ENCODE measurements at regions not wholly inside any gene's neighbourhood (a gene's known extent, or its start where the extent isn't known, plus 50 kb on each side); places are given as distances from the start of the nearest gene placed in this dataset.

DNA sequence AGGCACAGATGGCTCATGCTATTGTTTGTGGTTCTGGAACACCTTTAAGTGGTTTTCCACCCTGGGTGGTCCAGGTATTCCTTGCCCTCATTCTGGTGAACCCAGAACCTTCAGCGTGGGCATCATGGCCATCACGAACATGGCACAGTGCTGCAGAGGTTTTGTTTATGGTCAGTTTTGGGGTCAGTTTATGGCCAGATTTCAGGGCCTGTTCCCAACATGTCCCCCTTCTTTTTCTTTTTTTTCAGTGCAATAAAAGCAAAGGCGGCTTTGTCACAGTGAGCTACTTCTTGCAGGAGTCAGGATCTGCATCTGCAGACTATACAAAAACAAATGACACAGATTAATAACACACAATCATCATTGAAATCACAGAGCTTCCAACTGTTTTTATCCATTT, 1085.0 kb upstream of the ALCAM start:
- H3K9me3 Mint-ChIP-seq, result peaks cover 30% of the 10 kb centered on the region
- H3K4me1 Mint-ChIP-seq (ENCODE audit: low read depth), result no peaks in the 10 kb centered on the region
- TF ChIP-seq, protein P1, sequence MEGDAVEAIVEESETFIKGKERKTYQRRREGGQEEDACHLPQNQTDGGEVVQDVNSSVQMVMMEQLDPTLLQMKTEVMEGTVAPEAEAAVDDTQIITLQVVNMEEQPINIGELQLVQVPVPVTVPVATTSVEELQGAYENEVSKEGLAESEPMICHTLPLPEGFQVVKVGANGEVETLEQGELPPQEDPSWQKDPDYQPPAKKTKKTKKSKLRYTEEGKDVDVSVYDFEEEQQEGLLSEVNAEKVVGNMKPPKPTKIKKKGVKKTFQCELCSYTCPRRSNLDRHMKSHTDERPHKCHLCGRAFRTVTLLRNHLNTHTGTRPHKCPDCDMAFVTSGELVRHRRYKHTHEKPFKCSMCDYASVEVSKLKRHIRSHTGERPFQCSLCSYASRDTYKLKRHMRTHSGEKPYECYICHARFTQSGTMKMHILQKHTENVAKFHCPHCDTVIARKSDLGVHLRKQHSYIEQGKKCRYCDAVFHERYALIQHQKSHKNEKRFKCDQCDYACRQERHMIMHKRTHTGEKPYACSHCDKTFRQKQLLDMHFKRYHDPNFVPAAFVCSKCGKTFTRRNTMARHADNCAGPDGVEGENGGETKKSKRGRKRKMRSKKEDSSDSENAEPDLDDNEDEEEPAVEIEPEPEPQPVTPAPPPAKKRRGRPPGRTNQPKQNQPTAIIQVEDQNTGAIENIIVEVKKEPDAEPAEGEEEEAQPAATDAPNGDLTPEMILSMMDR (IDR thresholded peaks at IDR 0.05), result no peak

DNA sequence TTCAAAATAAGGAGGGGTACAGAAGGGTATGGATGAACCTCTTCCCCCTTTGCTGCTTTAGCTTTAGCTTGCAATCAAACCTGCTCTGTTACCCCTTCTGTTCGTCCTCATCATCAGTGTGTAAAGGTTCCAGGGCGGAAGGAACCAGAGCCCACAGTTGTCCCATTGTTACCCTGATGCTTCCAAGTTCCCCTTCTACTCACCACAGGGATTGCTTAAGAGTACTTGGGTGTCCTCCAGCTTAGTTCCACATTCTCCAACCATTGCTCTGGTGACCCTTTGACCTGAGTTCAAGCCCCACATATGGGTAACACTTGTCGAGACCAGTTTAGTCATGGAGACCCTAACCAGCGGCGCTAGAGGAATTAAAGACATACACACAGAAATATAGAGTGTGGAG, 1080.1 kb upstream of the ALCAM start:
- DNase-seq (no peak), ATAC-seq (ENCODE audit: poor library complexity) (no peak)
- H3K4me1 ChIP-seq (ENCODE audit: insufficient read depth, low read length), result no peaks in the 10 kb centered on the region
- ChIA-PET POLR2A (no interaction called here), CTCF (no interaction called here)
- intact Hi-C loops (cut with DNase I, micrococcal nuclease), result no loop called here
- H3K4me3 ChIP-seq (ENCODE audit: low read length), result no peak overlapping the region
- Mint-ChIP-seq H3K9me3 (peaks cover 12% of the 10 kb centered on the region), H3K4me3 (no peak overlapping the region), H3K36me3 (ENCODE audit: low read depth) (no peaks in the 10 kb centered on the region), H3K27ac (no peak overlapping the region), H3K27me3 (no peaks in the 10 kb centered on the region), H3K4me1 (ENCODE audit: low read depth) (peaks cover 3% of the 10 kb centered on the region)
- H3K27me3 ChIP-seq (ENCODE audit: control insufficient read depth in 1 of 2, insufficient read depth in 2 of 2, low read length in 2 of 2), result no peaks in the 10 kb centered on the region
- no peak overlapping the region for H3K27ac ChIP-seq (ENCODE audit: low read depth in 1 of 2, low read length in 2 of 2)
- H3K36me3 ChIP-seq (ENCODE audit: insufficient read depth, low read length), result no peaks in the 10 kb centered on the region
- TF ChIP-seq, protein P1 (IDR thresholded peaks at IDR 0.05), result no peak
- peaks cover 0 to 3% of the 10 kb centered on the region in 2 experiments for H3K9me3 ChIP-seq (ENCODE audit: control insufficient read depth in 1 of 2, insufficient read depth in 1 of 2, low read length in 2 of 2)

More for the DNA sequence above, 1085.0 kb upstream of the ALCAM start:
- DNase-seq (no peak), ATAC-seq (ENCODE audit: poor library complexity) (no peak)
- Histone ChIP-seq H3K4me3 (ENCODE audit: low read length) (no peak overlapping the region), H3K4me1 (ENCODE audit: insufficient read depth, low read length) (no peaks in the 10 kb centered on the region), H3K36me3 (ENCODE audit: insufficient read depth, low read length) (no peaks in the 10 kb centered on the region), H3K27ac (ENCODE audit: low read depth in 1 of 2, low read length in 2 of 2) (no peak overlapping the region), H3K9me3 (ENCODE audit: control insufficient read depth in 1 of 2, insufficient read depth in 1 of 2, low read length in 2 of 2) (peaks cover 0 to 15% of the 10 kb centered on the region in 2 experiments), H3K27me3 (ENCODE audit: control insufficient read depth in 1 of 2, insufficient read depth in 2 of 2, low read length in 2 of 2) (no peaks in the 10 kb centered on the region)
- no peaks in the 10 kb centered on the region for H3K27me3 Mint-ChIP-seq
- POLR2A ChIA-PET, result no interaction called here
- no peak overlapping the region for H3K27ac Mint-ChIP-seq
- H3K36me3 Mint-ChIP-seq (ENCODE audit: low read depth), result no peaks in the 10 kb centered on the region
- CTCF ChIA-PET, result no interaction called here
- no peak overlapping the region for H3K4me3 Mint-ChIP-seq
- intact Hi-C loops (cut with DNase I, micrococcal nuclease), result no loop called here

DNA sequence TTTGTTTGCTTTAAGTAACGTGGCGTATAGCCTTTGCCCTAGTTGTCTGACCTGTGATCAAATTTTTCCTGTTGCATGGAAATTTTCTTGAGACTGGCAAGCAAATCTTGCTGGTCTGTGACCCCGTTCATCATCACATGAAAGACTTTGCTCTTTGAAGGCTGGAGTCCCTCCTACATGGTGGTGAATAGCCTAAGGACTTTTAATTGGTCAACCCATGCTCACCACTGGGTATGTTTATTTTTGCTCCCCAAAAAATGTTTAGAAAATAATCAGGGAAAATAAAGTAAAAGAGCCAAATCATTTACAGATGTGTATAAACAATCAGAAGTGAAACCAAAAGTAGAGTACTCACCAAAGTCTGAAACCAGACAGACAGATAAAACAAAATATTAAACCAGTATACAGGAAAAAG, 1075.3 kb upstream of the ALCAM start:
- no peak for ATAC-seq (ENCODE audit: poor library complexity)
- H3K27ac ChIP-seq (ENCODE audit: low read depth in 1 of 2, low read length in 2 of 2), result peak overlapping the region in 1 of 2 donors; percentile 22

More for the DNA sequence above, 1075.3 kb upstream of the ALCAM start:
- CTCF ChIA-PET, result no interaction called here
- Histone ChIP-seq H3K27me3 (ENCODE audit: control insufficient read depth in 1 of 2, insufficient read depth in 2 of 2, low read length in 2 of 2) (no peaks in the 10 kb centered on the region), H3K9me3 (ENCODE audit: control insufficient read depth in 1 of 2, insufficient read depth in 1 of 2, low read length in 2 of 2) (no peaks in the 10 kb centered on the region), H3K36me3 (ENCODE audit: insufficient read depth, low read length) (no peaks in the 10 kb centered on the region), H3K4me3 (ENCODE audit: low read length) (peak overlapping the region; percentile 19), H3K4me1 (ENCODE audit: insufficient read depth, low read length) (no peaks in the 10 kb centered on the region)
- peak in 1 of 14 experiments; percentile 27 for DNase-seq
- no peaks in the 10 kb centered on the region for H3K9me3 Mint-ChIP-seq
- TF ChIP-seq, protein P1 (IDR thresholded peaks at IDR 0.05), result no peak
- H3K27me3 Mint-ChIP-seq, result no peaks in the 10 kb centered on the region
- POLR2A ChIA-PET, result no interaction called here
- intact Hi-C loops (cut with DNase I, micrococcal nuclease), result no loop called here
- peaks cover 6% of the 10 kb centered on the region for H3K4me1 Mint-ChIP-seq (ENCODE audit: low read depth)
- H3K27ac Mint-ChIP-seq, result no peak overlapping the region
- H3K36me3 Mint-ChIP-seq (ENCODE audit: low read depth), result no peaks in the 10 kb centered on the region
- H3K4me3 Mint-ChIP-seq, result peak overlapping the region; percentile 1
